ENCODE measurements at regions not wholly inside any gene's neighbourhood (a gene's known extent, or its start where the extent isn't known, plus 50 kb on each side); places are given as distances from the start of the nearest gene placed in this dataset.
"Not testable (repeated sequence)": the region's sequence is repeated elsewhere in the genome, so short reads cannot be mapped to it uniquely, and the experiment has no call there.

DNA sequence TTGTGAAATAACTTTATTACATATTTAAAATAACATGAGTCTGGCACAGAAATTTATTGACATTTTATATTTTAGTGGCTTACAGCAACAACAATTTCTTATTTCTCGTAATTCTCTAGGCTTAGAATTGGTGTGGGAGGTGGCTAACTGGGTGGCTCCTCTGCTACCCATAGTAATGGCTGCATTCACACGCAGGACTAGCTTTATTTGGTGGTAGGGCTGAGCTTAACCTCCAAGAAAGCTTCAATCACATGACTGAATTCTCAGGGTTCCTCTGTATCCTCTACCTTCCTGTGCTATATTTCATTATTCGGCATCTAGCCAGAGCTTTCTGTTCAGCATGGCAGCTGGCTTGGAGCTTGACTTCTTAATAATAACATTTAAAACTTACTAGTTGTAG, 138.8 kb downstream of the ZWINT start:
- Histone ChIP-seq H3K27me3 (no peaks in the 10 kb centered on the region), H3K9me3 (no peaks in the 10 kb centered on the region), H3K27ac (no peak overlapping the region), H3K4me3 (no peak overlapping the region), H3K4me1 (no peaks in the 10 kb centered on the region), H3K36me3 (no peaks in the 10 kb centered on the region)
- DNase-seq = no peak
- intact Hi-C loops (cut with DNase I; ENCODE audit: low total_unique reads) = no loop called here
- TF ChIP-seq, protein P1, sequence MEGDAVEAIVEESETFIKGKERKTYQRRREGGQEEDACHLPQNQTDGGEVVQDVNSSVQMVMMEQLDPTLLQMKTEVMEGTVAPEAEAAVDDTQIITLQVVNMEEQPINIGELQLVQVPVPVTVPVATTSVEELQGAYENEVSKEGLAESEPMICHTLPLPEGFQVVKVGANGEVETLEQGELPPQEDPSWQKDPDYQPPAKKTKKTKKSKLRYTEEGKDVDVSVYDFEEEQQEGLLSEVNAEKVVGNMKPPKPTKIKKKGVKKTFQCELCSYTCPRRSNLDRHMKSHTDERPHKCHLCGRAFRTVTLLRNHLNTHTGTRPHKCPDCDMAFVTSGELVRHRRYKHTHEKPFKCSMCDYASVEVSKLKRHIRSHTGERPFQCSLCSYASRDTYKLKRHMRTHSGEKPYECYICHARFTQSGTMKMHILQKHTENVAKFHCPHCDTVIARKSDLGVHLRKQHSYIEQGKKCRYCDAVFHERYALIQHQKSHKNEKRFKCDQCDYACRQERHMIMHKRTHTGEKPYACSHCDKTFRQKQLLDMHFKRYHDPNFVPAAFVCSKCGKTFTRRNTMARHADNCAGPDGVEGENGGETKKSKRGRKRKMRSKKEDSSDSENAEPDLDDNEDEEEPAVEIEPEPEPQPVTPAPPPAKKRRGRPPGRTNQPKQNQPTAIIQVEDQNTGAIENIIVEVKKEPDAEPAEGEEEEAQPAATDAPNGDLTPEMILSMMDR (IDR thresholded peaks at IDR 0.05) = no peak
- TF ChIP-seq POLR2A (IDR thresholded peaks at IDR 0.05) = no peak

DNA sequence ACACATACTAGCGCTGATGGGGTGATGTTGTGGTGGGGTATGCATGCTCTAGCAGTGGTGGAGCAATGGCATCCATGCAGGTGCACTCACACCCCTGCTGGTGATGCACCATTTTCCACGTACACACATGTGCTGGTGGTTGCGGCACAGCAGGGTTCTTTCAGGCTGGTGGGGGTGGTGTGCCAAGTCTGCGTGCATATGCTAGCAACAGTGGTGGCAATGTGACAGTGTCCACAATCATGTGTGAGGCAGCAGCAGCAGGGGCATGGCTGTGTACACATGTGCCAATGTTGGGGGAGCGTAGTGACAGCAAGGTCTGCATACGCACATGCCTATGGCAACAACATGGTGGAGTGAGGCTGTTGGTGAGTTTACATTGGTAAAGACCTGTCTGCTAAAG, 148.1 kb downstream of the ZWINT start:
- TF ChIP-seq, protein P1 (IDR thresholded peaks at IDR 0.05) = no peak
- TF ChIP-seq POLR2A (IDR thresholded peaks at IDR 0.05) = no peak
- Histone ChIP-seq H3K4me1 (no peaks in the 10 kb centered on the region), H3K27me3 (no peaks in the 10 kb centered on the region), H3K36me3 (no peaks in the 10 kb centered on the region), H3K4me3 (no peak overlapping the region), H3K27ac (no peak overlapping the region), H3K9me3 (no peaks in the 10 kb centered on the region)
- DNase-seq = no peak
- intact Hi-C loops (cut with DNase I; ENCODE audit: low total_unique reads) = no loop called here

DNA sequence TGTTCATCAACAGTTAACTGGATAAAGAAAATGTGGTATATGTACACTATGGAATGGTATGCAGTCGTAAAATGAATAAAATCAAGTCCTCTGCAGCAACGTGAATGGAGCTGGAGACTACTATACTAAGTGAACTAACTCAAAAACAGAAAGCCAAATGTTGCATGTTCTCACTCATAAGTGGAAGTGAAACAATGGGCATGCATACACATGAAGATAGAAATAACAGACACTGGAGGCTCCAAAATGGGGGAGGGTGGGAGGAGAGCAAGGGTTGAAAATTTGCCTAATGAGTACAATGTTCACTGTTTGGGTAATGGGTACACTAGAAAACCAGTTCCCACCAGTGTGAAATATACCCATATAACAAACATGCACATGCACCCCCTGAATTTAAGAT, 179.5 kb downstream of the ZWINT start:
- Histone ChIP-seq H3K4me3 (no peak overlapping the region), H3K9me3 (no peaks in the 10 kb centered on the region), H3K36me3 (no peaks in the 10 kb centered on the region), H3K4me1 (no peaks in the 10 kb centered on the region), H3K27me3 (no peaks in the 10 kb centered on the region), H3K27ac (no peak overlapping the region)
- no peak for TF ChIP-seq POLR2A (IDR thresholded peaks at IDR 0.05)
- TF ChIP-seq, protein P1 (IDR thresholded peaks at IDR 0.05) = no peak
- intact Hi-C loops (cut with DNase I; ENCODE audit: low total_unique reads) = no loop called here
- DNase-seq = no peak

DNA sequence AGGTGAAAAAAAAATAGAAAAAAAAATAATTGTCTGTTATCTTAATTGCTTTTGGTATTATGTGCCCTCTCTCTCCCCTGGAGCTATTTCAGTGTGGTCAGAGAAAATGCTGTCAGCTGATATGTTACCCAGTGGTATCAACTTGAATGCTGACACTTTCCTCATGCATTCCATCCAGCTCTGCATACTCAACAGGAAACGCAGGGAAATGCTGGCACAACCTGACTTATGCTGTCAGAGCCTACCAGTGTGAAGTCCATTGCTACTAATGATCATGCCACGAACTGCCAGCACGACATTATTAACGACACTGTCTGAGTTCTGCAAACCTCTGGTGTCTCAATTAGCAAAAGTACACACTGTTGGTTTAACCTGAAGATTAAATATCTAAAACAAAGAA, 182.8 kb downstream of the ZWINT start:
- H3K4me1 ChIP-seq = no peaks in the 10 kb centered on the region
- H3K4me3 ChIP-seq = no peak overlapping the region
- H3K9me3 ChIP-seq = no peaks in the 10 kb centered on the region
- no peaks in the 10 kb centered on the region for H3K36me3 ChIP-seq
- TF ChIP-seq, protein P1 (IDR thresholded peaks at IDR 0.05) = no peak
- no peak for TF ChIP-seq POLR2A (IDR thresholded peaks at IDR 0.05)
- no peaks in the 10 kb centered on the region for H3K27me3 ChIP-seq
- intact Hi-C loops (cut with DNase I; ENCODE audit: low total_unique reads) = no loop called here
- no peak for DNase-seq
- H3K27ac ChIP-seq = no peak overlapping the region

DNA sequence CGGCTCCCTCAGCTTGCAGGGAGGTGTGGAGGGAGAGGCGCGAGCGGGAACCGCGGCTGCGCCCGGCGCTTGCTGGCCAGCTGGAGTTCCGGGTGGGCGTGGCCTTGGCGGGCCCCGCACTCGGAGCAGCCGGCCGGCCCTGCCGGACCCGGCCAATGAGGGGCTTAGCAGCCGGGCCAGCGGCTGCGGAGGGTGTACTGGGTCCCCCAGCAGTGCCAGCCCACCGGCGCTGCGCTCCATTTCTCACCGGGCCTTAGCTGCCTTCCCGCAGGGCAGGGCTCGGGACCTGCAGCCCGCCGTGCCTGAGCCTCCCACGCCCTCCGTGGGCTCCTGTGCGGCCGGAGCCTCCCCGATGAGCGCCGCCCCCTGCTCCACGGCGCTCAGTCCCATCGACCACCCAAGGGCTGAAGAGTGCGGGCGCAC, 206.0 kb downstream of the ZWINT start:
- DNase-seq; H3K4me1 ChIP-seq; H3K4me3 ChIP-seq; H3K27me3 ChIP-seq; H3K9me3 ChIP-seq; intact Hi-C loops (cut with DNase I; ENCODE audit: low total_unique reads); H3K36me3 ChIP-seq; H3K27ac ChIP-seq: not testable (repeated sequence)

DNA sequence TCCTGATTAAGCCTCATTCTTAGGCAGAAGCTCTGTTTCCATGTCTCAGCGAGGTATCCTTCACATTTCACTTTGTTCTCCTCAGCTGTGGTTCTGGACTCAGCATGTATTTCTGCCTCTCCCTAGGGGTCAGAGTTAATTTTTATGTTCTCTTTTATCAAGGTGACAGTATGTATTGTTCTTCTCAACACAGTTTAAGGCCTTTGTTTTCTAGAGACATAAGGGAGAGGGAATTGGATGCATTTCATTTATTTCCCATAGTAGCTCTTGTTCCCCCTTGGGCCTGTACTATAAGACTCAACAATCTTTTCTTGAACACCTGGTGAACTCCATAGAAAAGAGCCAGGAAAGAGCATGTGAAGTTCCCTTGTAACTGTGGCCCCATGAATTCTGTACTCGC, 214.3 kb downstream of the ZWINT start:
- no peak overlapping the region for H3K4me3 ChIP-seq
- intact Hi-C loops (cut with DNase I; ENCODE audit: low total_unique reads) = no loop called here
- no peaks in the 10 kb centered on the region for H3K36me3 ChIP-seq
- H3K9me3 ChIP-seq = no peaks in the 10 kb centered on the region
- H3K27ac ChIP-seq = no peak overlapping the region
- no peaks in the 10 kb centered on the region for H3K27me3 ChIP-seq
- no peak for DNase-seq
- TF ChIP-seq, protein P1 (IDR thresholded peaks at IDR 0.05) = no peak
- TF ChIP-seq POLR2A (IDR thresholded peaks at IDR 0.05) = no peak
- no peaks in the 10 kb centered on the region for H3K4me1 ChIP-seq

All from uterus (tissue), 3 donors.